ENCODE measurements at regions not wholly inside any gene's neighbourhood (a gene's known extent, or its start where the extent isn't known, plus 50 kb on each side); places are given as distances from the start of the nearest gene placed in this dataset.

DNA sequence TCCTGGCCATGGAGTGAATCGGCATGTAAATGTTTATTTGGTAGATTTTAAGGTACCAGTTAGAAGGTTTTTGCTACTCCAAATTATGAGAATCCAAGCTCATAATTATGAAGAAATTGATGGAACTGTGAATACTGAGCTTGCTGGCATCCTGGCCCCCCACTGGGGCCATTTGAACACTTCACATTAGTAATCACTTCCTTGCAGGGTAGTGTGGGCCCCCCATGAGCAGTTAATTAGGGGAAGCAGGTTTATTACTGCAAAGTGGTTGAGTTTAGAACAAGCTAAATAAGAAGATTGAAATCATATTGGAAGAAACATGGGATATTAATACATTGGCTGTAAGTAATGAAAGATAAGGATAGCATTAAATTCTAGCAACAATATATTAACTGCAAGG, 86.7 kb downstream of the S1PR1 start:
- DNase-seq = no peak

DNA sequence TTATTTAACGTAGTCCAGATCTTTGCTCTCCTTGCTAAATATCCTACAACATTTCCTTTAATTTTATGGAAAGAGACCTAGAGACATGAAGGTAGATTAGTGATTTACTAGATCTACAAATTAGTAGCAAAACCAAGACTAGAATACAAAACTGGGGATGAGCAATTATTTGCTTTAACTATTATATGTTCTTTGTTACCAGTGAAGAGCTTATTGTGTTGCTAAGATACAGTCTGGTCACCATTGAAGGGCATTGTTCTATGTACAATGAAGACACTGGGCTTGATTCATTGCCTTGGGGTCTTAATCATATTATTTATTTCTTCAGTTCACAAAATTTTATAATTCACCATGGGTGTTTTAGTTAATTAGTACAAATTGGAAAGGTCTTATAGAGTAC, 88.3 kb downstream of the S1PR1 start:
- DNase-seq = no peak

DNA sequence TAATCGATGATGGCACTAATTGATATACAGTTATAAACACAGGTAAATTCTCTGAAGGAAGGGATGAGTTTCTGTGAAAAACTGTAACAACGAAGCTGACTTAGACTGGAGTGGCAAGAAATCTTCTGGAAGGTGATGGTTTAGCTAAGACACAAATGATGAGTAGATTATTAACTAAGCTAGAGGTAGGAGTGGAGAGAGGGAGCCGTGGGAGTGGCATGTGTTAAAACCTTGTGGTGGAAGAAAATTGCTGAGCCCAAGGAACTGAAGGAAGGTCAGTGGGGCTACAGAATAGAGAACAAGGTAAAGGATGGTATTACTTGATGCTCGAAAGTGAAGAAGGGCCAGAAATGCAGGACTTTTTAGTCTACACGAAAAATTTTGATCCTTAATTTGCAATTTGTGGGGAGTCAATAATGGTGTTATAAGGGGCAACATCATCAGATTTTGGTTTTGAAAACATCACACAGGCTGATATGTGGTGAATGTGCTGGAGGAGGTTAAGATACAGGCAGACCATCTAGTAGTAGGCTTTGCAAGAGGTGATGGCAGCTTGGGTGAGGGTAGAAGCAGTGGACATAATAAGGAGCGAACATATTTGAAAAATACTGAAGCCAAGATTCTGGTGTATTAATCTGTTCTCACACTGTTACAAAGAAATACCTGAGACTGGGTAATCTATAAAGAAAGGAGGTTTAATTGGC, 93.8 kb downstream of the S1PR1 start:
- no peak for DNase-seq

DNA sequence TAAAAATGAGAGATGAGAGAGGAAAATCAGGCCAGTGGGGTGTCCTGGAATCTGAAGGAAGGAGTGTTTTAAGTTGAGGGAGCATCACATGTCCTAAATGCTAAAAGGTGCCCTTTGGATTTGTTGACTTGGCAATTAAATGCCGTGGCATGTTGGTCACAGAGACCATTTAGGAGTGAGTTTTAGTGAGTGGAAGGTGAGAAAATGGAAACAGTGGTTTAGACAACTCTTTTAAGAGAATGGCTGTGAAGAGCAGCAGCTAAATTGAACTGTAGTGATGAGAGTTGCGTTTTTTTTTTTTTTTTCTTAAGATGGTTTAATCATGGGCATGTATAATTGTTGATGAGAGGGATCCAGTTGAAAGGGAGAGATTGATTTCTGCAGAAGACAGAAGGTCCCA, 95.0 kb downstream of the S1PR1 start:
- DNase-seq = no peak

DNA sequence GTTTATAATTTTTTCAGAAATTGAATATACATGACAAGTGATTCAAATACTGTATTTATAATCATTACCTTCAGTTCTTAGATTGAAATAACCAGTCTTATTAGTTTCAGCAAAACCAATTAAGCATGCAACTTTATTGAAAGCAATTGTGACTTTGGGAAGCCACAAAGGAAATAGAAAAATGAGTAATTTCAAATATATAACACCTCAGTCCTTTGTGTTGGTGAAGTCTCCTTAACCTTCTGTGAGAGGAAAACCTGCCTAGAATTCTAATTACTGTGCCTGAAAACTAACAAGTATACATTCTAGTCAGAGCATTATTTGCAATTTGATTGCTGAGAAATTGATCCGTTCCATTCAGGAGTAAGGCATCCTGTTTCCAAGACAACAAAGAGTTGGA, 95.8 kb downstream of the S1PR1 start:
- DNase-seq = no peak

DNA sequence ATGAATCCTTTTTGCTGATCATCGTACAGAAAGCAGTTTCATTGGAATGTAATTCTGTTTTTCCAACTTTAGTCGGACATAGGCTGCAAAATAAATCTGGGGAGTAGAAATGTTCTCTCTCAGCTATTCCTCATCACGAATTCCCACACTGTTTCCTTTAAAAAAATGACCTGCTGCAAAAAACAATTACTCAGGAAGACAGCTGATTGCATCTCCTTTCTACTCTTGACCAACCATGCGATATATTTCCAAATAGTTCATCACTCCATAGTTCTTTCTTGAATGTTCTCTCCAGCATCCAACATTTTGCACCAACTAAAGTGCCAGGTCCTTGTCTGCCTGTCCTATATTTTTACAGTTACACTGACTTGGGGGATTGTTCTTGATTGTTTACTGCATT, 96.4 kb downstream of the S1PR1 start:
- DNase-seq = no peak

DNA sequence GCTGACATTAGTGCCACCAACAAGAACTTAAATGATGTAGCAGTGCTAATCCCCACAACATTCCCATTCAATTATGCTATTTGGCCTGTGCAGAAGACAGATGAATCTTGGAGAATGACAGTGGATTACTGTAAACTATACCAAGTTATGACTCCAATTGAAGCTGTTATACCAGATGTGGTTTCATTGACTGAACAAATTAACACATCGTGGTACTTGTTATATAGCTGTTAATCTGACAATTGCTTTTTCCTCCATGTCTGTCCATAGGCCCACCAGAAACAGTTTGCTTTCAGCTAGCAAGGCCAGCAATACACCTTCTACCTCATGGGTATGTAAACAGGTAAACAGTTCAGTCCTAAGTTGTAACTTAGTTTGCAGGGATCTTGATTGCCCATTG, 101.1 kb downstream of the S1PR1 start:
- no peak for DNase-seq

DNA sequence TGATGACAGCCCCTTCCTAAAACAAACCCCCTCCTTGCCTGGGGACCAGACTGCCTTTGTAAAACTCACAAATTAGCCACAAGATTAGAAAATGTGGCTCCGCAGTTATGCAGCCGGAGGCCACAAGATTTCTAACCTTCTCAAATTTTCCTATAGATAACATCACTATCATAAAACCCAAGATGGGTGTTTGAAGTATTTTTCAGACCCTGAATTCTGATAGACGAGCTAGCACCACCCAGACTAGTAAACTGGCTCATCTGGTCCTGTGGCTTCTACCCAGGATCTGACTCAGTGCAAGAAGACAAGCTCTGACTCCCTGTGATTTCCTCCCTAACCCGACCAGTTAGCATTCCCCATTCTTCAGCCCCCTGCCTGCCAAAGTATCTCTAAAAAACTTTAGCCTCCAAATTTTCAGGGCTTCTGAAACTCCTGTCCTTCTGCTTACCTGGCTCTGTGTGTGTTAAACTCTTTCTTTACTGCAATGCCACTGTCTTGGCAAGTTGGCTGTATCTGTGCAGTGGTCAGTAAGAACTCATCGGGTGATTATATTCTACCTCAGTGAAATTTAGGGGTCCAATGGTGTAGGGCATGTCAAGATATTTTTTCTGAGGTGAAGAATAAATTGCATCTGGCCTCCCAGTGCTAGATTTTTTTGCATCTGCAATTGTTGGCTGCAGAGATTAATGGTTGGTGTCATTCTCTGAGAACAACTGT, 102.1 kb downstream of the S1PR1 start:
- DNase-seq = no peak

DNA sequence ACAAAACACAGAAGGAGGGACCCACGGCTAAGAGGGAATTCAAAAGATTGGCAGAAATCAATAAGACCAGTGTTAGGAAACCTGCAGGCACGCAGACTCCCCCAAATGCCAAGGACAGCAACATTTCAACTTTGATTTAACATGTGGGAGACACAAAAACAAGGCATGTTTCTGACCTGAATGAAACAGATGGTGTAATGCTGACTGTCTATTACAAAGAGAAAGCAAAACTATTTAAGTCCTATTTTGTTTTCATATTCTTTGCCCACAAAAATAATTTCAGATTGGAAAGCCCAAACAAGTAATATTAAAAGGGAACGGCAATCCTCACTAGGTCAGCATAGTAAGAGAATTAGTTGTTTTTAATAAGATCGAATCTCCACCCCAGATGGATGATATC, 107.9 kb downstream of the S1PR1 start:
- no peak for DNase-seq

DNA sequence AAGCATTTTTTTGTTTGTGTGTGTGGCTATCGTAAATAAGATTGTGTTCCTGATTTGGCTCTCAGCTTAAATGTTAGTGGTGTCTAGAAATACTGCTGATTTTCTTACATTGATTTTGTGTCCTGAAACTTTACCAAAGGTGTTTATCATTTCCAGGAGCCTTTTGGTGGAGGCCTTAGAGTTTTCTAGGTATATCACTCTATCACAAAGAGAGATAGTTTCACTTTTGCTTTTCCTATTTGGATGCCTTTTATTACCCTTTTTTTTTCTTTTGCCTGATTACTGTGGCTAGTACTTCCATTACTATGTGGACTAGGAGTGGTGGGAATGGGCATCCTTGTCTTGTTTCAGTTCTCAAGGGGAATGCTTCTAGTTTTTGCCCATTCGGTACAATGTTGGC, 109.6 kb downstream of the S1PR1 start:
- no peak for DNase-seq

DNA sequence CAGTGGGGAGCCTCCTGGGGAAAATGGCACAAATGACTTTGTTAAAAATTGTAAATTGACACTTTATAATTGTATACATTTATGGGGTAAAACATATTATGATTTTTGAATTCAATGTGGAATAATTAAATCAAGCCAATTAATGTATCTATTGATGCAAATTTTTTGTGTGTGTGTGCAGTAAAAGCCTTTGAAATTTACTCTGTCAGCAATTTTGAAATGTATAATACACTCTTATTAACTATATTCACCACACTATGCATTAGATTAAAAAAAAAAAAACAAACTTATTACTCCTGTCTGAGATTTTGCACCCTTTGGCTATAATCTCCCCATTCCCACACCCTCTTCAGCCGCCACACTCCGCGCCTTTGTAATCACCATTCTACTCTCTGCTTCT, 119.2 kb downstream of the S1PR1 start:
- no peak for DNase-seq

DNA sequence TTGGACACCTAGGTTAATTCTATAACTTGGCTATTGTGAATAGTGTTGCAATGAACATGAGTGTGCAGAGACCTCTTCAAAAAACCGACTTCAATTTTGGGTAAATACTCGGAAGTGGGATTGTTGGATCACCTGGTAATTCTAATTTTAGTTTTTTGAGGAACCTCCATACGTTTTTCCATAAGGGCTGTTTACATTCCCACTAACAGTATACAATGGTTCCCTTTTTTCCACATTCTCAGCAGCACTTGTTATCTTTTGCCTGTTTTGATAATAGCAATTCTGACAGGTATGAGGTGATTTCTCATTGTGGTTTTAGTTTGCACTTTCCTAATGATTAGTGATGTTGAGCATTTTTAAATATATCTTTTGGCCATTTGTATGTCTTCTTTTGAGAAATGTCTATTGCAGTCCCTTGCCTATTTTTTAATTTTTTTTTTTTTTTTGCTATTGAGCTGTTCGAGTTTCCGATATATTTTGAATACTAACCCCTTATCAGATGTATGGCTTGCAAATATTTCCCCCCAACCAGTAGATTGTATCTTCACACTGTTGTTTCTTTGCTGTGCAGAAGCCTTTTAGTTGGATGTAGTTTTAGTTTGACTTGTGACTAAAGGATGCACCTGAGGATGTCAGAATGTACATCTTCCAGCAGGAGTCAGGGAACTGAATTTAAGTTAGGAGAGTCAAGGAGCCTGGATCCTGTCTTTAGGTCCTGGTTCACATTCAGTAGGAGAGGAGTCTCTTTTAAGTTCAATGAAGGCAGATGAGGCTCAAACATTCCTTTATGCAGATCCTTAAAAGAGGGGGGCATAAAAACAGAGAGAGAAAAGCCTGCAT, 120.0 kb downstream of the S1PR1 start:
- no peak for DNase-seq

DNA sequence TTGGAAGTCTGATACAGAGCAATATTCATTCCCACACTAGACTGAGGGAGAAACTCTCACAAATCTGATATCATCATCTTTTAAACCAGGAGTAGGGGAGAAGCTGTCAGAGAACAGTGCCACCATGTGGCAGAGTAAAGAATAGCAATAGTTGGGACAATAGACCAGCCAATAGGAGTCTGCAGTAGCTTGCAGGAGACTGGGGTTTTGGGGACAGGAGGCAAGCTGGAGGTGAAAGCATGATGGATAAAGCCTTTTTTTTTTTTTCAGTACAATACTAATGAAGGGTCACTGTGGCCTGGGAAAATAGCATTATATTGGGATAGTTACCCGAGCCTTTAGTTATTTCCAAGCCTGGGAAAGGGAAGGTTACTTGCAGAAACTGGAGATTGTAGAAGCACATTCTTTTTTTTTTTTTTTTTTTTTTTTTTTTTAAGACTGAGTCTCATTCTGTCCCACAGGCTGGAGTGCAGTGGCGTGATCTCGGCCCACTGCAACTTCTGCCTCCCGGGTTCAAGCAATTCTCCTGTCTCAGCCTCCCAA, 120.7 kb downstream of the S1PR1 start:
- peak; percentile 49 for DNase-seq

DNA sequence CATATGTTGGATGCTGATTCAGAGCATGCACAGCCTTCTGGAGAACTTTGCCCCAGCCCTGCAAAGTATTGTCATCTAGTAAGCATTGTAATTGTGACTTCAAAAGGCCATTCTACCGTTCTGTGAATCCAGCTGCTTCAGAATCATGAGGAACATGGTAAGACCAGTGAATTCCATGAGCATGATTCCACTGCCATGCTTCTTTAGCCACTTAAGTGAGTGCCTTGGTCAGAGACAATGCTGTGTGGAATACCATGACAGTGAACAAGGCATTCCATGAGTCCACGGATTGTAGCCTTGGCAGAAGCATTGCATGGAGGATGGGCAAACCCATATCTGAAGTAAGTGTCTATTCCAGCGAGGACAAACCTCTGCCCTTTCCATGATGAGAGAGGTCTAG, 123.7 kb downstream of the S1PR1 start:
- no peak for DNase-seq

DNA sequence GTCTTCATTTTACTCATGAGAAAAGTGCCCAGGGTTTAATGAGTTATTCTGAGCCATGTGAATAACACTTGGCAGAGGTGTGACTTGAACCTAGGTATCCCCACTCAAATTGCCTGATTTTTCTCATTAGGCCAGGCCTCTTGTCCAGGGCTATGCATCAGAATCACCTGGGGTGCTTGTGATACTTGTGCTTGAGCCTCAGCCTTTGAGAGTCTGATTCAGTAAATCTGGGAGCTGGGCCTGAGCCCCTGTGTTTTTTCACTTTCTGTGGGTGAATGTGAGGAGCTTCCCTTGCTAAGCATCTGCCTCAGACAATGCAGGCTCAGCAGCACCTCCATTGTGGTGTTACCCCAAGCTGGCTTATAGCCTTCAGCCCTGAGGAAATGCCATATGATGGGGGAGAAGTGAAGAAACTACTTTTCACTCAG, 127.1 kb downstream of the S1PR1 start:
- DNase-seq = no peak

DNA sequence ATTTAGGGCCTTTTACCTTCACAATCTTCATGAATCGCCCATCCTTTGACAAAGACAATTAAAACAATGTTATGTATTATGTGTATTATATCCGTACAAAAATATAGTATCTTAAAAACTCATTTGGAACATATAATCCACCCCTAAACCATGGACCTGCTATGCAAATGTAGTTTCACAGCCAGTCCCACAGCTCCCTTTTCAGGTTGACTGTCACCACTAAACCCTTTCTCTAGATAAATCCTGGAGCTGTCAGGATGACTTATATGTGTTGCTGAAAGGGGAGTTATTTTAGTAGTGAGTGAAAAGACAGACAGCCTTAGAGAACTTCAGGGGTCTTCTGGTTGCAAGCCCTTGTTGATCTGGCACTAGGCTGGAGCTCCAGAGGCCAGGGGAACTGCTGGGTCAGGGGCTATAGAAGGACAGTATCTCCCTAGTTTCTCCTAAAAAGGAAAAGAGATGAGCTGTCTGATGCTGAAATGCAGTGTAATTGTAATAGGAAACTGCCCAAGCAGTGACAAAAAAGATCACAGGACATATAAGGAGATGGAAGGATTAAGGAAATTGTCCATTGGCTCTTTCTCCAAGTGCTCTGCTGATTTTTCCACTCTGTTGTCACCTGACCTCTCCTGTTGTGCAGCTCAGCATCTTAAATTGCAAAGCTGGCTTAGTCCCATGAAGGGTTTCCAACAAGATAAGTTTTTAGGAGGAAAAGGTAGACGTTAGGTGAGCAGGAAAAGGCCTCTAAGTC, 127.7 kb downstream of the S1PR1 start:
- DNase-seq = no peak

DNA sequence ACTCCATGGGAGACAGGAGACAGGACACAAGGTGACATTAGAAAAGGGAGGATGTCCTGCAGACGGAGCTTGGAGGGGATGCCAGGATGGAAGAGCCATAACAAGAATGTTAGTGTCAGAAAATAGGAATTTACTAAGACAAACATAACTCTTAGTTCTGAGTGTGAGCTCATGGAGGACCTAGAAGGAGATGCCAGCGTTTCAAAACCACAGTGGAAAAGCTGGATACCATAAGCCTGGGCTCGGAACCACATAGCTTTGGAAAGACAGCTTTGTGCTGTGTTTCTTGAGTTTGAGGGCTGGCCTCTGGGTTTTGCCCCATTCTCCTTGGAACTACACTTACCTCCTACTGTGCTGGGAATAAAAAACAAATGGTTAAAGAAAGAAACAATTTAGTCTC, 128.4 kb downstream of the S1PR1 start:
- no peak for DNase-seq

DNA sequence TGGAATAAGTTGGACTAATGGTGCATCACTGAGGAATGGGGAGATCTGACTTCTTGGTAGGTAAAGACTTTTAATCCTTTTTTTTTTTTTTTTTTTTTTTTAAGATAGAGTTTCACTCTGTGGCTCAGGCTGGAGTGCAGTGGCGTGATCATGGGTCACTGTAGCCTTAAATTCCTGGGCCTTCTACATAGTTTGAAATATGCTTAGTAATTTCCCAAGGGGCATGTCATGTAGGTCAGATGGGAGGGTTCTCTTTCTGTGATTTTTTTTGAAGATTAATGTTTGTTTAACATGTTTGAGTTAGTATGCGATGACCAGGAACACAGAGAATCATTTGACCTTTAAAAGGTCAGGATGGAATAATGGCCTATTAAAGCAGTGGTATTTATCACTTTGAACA, 129.1 kb downstream of the S1PR1 start:
- no peak for DNase-seq

DNA sequence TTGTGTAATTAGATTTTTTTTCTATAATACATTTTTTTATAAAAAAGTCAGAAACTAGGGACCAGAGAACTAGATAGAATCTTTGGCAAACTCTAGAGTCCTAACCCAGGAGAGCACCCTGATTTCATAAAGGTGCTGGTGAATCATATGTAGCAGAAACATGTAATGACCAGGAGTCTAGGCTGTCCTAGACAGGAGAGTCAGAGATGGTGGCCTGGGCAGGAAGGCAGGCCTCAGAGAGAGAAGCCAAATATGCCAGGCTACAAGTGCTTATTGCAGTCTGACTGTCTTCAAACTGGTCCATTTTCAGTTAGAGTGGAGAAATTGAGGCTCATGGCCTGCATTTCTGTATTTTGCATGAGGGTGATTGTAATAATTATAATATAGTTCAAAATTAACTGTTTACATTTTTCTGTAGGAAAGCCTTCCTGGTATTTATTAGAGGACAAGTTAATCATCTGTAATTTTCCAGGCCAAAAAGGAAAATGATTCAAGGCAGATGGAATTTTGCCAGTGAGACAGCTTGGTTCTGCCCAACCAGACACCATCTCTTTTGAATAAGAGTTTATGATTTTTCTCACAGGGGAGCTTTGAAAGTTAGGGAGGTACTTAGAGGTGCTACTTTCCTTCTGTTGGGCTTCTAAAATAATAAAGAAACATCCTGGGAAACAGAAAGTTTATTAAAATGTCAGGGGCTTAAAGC, 129.8 kb downstream of the S1PR1 start:
- no peak for DNase-seq

DNA sequence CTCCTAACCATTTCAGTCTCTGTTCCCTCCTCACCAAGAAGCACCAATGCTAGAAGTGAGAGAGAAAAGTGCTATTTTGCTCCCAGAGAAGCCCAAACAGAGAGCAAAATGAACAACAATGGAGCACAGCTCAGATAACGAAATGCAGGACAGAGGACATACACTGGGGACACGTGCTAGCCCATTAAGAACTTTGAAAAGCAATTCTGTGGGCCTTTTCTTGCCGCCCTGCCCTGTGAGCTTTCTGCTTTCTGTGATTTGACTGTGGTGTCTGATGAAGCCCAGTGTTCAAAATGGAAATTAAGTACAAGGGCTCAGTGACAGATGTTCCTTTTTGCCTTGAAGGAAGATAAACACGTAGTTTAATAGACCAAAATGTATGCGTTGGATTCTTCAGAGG, 130.8 kb downstream of the S1PR1 start:
- no peak for DNase-seq

DNA sequence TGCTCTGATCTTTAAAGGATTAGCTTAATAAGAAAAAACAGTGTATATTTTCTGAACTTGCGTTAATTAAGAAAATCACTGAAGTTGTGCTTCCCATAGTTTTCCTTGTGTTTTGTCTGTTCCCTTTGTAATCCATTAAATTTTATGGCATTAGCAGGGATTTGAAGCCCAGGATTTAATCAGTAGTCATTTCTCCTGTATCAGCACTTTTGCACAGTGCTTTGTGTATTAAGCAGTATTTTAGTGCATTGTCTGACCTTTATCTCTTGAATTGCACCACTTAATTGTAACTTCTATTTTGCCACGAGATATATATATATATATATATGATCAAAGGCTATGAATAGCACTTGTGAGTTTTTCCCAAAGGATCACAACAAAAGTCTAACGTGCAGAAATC, 133.7 kb downstream of the S1PR1 start:
- no peak for DNase-seq

DNA sequence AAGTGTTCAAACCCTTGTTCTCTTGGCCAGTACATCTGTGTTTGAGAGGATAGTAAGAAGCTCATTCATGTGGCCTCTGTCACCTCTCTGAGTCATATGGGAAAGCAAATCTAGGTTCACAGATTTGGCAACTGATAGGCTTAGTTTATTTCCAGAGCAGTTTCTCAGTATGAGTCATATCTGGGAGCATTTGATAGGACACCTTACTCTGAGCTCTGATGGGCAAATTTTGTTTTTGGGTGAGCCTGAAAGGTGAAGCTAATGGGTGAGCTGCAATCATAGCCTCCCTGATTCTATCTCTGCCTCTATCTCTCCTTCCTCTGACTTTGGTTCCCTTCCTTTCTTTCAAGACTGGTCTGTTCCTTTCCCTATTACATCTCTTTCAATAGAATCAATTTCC, 134.4 kb downstream of the S1PR1 start:
- DNase-seq = no peak

Measured in DMS79 treated with DMSO at 0.1 percent for 48 hours (cell line).